GM12875 (cell line): ENCODE measurements at regions not wholly inside any gene's neighbourhood (a gene's known extent, or its start where the extent isn't known, plus 50 kb on each side); places are given as distances from the start of the nearest gene placed in this dataset.

Experiments
- H3K4me3 ChIP-seq: one replicate; pipeline ENCODE4 v1.5.1; 2011; ENCODE audit warnings: low read depth, low read length, control low read depth
- TF ChIP-seq, protein P1 (sequence below): IDR thresholded peaks from 2 replicates; pipeline ENCODE4 v1.5.1; 2011; ENCODE audit warnings: low read depth, mild to moderate bottlenecking, control low read depth, inconsistent platforms, low read length, moderate library complexity, borderline replicate concordance; ENCODE audit not compliant: insufficient read depth

DNA sequence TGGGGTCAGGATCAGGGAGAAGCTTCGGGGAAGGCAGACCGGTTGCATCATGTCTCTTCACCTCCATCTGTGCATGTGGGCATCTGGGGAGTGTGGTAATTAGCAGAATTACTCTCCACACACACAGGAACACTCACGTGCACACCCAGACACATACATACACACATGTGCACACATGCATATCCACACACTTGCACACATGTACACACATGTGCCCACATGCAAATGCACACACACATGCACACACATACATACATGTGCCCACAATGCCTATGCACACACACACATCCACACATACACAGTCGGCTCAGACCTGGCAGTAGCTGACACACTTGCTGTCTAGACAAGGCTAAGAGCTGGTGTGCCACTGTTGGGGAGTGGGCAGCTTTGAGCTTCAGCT, 212.3 kb upstream of the PMEPA1 start:
- TF ChIP-seq, protein P1, sequence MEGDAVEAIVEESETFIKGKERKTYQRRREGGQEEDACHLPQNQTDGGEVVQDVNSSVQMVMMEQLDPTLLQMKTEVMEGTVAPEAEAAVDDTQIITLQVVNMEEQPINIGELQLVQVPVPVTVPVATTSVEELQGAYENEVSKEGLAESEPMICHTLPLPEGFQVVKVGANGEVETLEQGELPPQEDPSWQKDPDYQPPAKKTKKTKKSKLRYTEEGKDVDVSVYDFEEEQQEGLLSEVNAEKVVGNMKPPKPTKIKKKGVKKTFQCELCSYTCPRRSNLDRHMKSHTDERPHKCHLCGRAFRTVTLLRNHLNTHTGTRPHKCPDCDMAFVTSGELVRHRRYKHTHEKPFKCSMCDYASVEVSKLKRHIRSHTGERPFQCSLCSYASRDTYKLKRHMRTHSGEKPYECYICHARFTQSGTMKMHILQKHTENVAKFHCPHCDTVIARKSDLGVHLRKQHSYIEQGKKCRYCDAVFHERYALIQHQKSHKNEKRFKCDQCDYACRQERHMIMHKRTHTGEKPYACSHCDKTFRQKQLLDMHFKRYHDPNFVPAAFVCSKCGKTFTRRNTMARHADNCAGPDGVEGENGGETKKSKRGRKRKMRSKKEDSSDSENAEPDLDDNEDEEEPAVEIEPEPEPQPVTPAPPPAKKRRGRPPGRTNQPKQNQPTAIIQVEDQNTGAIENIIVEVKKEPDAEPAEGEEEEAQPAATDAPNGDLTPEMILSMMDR: no peak
- no peak overlapping the region for H3K4me3 ChIP-seq

DNA sequence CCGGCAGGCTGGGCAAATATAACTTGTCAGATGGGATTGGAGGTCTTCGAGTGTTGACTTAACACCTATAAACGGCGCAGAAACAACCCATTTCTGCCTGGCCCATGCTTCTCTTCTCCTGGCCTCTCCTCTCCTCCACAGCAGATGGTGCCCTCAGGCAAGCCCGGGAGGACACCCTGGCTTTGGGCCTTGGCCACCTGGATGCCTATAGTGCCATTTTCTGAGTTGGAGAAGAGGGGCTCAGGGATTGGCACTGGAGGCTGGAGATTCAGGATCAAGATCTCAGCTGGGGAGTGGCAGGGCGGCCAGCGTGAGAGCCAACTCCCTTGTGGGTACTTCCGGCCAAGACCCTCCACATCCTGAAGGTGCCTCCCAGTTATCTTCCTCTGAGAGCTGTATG, 211.9 kb upstream of the PMEPA1 start:
- TF ChIP-seq, protein P1: no peak
- no peak overlapping the region for H3K4me3 ChIP-seq

DNA sequence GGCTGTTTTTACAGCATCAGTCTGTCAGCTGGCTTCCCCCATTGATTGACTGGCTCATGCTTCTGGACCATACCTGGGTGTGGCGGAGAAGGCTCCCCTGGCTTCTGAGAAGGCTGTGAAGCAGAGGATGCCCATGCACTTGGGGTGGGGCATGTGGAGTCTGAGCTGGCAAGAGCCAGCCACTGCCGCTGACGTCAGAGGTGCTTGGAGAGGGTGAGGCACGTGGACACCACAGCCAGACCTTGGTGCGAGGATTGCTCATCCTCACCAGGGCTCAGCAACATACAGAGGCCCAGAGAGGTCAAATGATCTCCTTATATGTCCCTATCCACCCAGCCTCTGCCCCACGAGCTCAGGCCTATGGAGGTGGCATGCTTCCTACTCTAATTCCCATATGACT, 211.2 kb upstream of the PMEPA1 start:
- TF ChIP-seq, protein P1: no peak
- H3K4me3 ChIP-seq: no peak overlapping the region

DNA sequence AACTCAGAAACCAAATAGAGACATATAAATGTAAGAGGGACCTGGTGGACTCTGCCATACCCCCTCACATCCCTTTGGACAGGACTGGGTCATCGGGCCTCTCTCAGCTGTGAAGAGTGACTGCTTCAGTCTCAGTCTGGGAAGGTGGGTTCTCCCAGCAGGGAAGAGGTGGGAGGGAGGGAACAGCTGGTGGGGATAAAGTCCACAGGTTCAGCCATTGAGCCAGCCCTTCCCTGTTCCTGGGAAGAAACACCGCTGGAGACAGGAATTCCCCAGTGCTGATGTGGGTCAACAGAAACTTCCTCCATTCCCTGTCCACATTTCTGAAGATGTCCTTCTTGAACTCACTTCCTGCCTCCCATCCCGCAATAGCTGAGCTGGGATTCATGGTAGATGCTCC, 209.2 kb upstream of the PMEPA1 start:
- TF ChIP-seq, protein P1: no peak
- no peak overlapping the region for H3K4me3 ChIP-seq

DNA sequence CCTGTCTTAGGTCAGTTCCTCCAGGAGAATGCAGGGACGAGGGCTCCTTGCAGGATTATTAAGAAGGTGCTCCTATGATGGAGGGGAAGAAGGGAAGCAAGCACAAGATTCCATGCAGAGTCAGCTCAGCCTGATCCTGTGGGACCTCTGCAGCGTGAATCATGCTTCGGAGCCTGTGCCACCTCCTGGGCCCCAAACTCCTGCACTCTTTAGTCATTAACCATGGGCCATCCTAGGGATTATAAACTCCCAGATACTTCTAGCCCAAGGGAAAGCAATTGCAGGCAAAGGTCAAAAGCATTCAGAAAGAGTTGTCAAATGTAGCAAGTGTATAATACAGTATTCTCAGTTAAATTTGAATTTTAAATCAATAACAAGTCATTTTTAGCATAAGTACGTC, 208.7 kb upstream of the PMEPA1 start:
- no peak overlapping the region for H3K4me3 ChIP-seq
- TF ChIP-seq, protein P1: no peak

DNA sequence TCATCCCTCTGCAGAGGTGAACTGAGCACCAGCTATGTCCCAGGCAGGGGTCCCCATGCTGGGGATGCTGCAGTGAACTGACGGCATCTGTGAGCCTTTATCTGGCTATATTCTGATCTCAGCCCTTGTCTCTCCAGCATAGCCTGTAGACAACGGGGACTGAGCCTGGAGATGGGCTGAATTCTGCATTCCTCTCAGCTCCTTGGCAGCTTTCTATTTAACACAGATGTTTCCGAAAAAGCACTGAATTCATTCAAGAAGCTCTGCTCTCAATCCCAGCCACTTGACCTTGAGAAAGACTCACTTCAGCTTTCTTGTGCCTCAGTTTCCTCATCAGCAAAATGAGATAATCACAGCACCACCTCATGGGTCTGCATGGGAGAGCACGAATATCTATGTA, 204.4 kb upstream of the PMEPA1 start:
- TF ChIP-seq, protein P1: no peak
- H3K4me3 ChIP-seq: no peak overlapping the region

DNA sequence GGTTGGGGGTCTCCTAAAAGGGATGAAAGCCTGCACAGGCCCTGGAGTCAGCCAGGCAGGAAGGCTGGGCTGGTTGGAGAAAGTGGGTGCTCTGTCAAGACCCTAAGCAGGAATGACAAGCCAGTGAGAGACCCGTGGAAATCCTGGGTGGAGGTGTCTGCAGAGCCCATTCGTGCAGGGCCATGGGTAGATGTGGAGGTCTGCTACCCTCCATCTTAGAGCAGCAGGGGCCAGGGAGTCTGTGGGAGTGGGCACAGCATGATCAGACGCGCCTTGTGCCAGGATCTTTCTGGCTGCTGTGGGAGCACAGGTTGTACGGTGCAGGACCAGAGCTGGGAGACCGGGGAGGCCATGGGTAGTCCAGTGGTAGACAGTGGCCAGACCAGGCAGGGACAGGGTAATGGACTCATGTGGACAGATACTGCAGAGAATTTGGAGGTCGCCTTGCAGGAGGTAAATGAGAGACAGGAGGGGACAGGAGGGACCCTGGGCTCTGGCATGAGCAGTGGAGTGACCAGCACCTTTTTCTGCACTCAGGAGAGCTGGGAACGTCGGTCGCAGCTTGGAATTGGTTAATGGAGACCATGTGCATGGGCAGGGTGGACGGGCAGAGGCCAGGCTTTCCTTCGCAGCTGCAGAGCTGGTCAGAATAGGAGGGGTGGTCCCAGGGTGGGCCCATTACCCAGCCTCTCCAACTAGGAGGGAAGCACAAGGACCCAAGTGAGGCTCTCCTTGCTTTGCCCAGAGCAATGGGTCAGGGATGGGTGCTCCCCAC, 203.5 kb upstream of the PMEPA1 start:
- H3K4me3 ChIP-seq: no peak overlapping the region
- TF ChIP-seq, protein P1: no peak
